ENCODE measurements at regions not wholly inside any gene's neighbourhood (a gene's known extent, or its start where the extent isn't known, plus 50 kb on each side); places are given as distances from the start of the nearest gene placed in this dataset.
"Not testable (repeated sequence)": the region's sequence is repeated elsewhere in the genome, so short reads cannot be mapped to it uniquely, and the experiment has no call there.

DNA sequence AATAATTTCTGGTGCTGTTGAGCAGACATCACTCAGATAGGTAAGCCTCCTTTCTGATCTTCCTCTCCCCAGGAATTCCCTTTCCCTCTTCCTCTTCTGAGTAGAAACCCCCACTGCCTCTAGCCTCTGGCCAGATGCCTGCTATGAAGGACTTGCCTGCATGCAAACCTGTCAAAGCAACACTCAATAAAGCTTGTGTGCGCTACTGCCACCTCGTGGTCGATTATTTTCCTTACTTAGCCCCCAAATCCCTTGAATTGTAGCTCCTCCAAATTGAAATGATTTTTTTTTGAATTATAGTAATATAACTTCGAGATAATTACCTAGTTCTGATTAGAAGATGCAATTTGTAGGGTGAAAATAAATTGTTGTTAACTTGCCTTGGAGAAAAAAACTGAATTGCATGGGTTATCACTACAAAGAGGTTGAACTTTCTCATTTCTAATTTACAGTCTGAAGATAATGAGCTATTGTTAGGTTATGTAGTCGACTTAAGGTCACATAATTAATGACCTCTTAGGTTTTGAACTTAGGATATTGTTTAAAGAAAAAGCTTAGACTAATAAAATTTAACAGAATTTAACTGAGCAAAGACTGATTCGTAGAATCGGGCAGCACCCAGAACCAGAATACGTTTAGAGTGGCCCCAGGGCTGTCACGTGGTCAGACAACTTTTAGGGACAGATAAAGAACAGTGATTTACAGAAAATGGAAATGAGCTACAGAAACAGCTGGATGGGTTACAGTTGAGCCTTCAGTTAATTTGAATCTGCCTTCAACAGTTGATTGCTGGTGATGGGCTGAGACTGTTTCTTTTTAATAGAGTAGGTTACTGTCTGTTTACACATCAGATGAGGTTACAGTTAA, 269.3 kb downstream of the ARPP21 start:
- Histone ChIP-seq H3K9me3 (ENCODE audit: control insufficient read depth, insufficient read depth, low read length) (no peaks in the 10 kb centered on the region), H3K27me3 (ENCODE audit: control insufficient read depth, insufficient read depth, low read length) (no peaks in the 10 kb centered on the region), H3K36me3 (ENCODE audit: control insufficient read depth, insufficient read depth, low read length) (no peaks in the 10 kb centered on the region), H3K4me1 (ENCODE audit: control insufficient read depth, insufficient read depth, low read length) (no peaks in the 10 kb centered on the region), H3K4me3 (ENCODE audit: low read length) (no peak overlapping the region), H3K27ac (ENCODE audit: low read length) (no peak overlapping the region)
- whole genome bisulfite sequencing (ENCODE audit: insufficient coverage, insufficient read length), result no CpG with 5 or more reads among the region's 9 CpGs
- DNase-seq (ENCODE audit: low read depth, low spot score), result peak; percentile 73

DNA sequence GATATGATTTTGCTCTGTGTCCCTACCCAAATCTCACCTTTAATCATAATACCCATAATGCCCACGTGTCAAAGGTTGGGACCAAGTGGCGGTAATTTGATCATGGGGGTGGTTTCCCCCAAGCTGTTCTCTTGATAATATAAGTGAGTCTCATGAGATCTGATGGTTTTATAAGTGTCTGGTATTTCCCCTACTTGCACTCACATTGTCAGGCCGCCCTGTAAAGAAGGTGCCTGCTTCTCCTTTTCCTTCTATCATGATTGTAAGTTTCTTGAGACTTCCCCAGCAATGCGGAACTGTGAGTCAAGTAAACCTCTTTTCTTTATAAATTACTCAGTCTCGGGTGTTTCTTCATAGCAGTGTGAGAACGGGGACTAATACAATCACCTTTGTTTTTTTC, 279.8 kb downstream of the ARPP21 start:
- H3K36me3 ChIP-seq (ENCODE audit: control insufficient read depth, insufficient read depth, low read length), result no peaks in the 10 kb centered on the region
- H3K4me3 ChIP-seq (ENCODE audit: low read length), result no peak overlapping the region
- WGBS (ENCODE audit: insufficient coverage, insufficient read length), result no CpG with 5 or more reads among the region's 6 CpGs
- H3K9me3 ChIP-seq (ENCODE audit: control insufficient read depth, insufficient read depth, low read length), result no peaks in the 10 kb centered on the region
- H3K27me3 ChIP-seq (ENCODE audit: control insufficient read depth, insufficient read depth, low read length), result no peaks in the 10 kb centered on the region
- H3K4me1 ChIP-seq (ENCODE audit: control insufficient read depth, insufficient read depth, low read length), result no peaks in the 10 kb centered on the region
- no peak overlapping the region for H3K27ac ChIP-seq (ENCODE audit: low read length)
- DNase-seq (ENCODE audit: low read depth, low spot score), result no peak

DNA sequence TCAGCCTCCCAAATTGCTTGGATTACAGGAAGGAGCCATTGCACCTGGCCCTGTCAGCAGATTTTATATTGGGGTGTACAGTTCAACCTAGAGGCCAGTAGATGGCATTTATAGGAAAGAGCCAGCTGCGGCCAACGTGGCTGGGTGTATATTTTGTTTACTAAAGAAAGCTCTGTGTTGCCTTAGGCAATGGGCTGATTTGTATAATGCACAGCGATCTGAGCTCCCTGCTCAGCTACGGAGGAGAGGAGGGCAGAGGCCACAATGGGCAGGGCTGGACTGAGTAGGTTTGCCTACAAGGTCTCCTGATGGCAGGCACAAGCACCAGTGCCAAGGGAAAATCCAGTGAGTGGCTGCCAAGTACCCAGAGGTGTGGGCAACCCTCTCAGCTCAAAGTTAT, 282.4 kb downstream of the ARPP21 start:
- H3K36me3 ChIP-seq (ENCODE audit: control insufficient read depth, insufficient read depth, low read length), result no peaks in the 10 kb centered on the region
- H3K27me3 ChIP-seq (ENCODE audit: control insufficient read depth, insufficient read depth, low read length), result no peaks in the 10 kb centered on the region
- no peak overlapping the region for H3K4me3 ChIP-seq (ENCODE audit: low read length)
- no peaks in the 10 kb centered on the region for H3K9me3 ChIP-seq (ENCODE audit: control insufficient read depth, insufficient read depth, low read length)
- no peak overlapping the region for H3K27ac ChIP-seq (ENCODE audit: low read length)
- no CpG with 5 or more reads among the region's 4 CpGs for WGBS (ENCODE audit: insufficient coverage, insufficient read length)
- H3K4me1 ChIP-seq (ENCODE audit: control insufficient read depth, insufficient read depth, low read length), result no peaks in the 10 kb centered on the region
- DNase-seq (ENCODE audit: low read depth, low spot score), result no peak

DNA sequence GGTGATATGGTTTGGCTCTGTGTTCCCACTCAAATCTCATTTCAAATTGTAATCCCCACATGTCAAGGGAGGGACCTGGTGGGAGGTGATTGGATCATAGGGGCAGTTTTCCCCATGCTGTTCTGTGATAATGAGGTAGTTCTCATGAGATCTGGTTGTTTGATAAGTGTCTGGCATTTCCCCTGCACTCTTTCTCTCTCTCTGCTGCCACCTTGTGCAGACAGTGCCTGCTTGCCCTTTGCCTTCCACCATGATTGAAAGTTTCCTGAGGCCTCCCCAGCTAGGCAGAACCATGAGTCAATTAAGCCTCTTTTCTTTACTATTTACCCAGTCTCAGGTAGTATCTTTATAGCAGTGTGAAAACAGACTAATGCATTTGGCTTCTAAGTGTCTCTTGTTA, 284.7 kb downstream of the ARPP21 start:
- peak; percentile 33 for DNase-seq (ENCODE audit: low read depth, low spot score)

DNA sequence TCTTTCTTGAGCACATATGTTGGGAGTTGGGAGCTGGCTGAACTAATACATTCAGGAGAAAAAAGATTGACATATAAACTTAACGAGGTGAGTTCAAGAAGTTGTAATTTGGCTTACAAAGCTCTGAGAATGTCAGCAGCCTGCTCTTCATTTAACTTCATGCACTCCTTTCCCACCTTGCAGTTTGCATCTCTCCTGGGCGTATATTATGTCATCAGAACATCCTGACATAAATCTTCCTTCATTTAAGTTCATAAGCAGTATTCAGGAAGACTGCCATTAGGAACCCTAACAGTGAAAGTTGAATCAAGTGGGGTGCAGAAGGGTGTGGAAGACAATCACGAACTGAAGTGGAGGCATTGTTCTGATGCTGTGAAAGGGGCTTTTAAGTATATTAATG, 288.1 kb downstream of the ARPP21 start:
- no peaks in the 10 kb centered on the region for H3K36me3 ChIP-seq (ENCODE audit: control insufficient read depth, insufficient read depth, low read length)
- no CpG with 5 or more reads among the region's 3 CpGs for WGBS (ENCODE audit: insufficient coverage, insufficient read length)
- no peaks in the 10 kb centered on the region for H3K9me3 ChIP-seq (ENCODE audit: control insufficient read depth, insufficient read depth, low read length)
- H3K4me1 ChIP-seq (ENCODE audit: control insufficient read depth, insufficient read depth, low read length), result no peaks in the 10 kb centered on the region
- H3K27ac ChIP-seq (ENCODE audit: low read length), result no peak overlapping the region
- DNase-seq (ENCODE audit: low read depth, low spot score), result no peak
- H3K27me3 ChIP-seq (ENCODE audit: control insufficient read depth, insufficient read depth, low read length), result no peaks in the 10 kb centered on the region
- H3K4me3 ChIP-seq (ENCODE audit: low read length), result no peak overlapping the region

More for the DNA sequence above, 284.7 kb downstream of the ARPP21 start:
- not testable (repeated sequence) for H3K27me3 ChIP-seq (ENCODE audit: control insufficient read depth, insufficient read depth, low read length); H3K4me1 ChIP-seq (ENCODE audit: control insufficient read depth, insufficient read depth, low read length); H3K4me3 ChIP-seq (ENCODE audit: low read length); H3K36me3 ChIP-seq (ENCODE audit: control insufficient read depth, insufficient read depth, low read length); H3K27ac ChIP-seq (ENCODE audit: low read length); H3K9me3 ChIP-seq (ENCODE audit: control insufficient read depth, insufficient read depth, low read length)

DNA sequence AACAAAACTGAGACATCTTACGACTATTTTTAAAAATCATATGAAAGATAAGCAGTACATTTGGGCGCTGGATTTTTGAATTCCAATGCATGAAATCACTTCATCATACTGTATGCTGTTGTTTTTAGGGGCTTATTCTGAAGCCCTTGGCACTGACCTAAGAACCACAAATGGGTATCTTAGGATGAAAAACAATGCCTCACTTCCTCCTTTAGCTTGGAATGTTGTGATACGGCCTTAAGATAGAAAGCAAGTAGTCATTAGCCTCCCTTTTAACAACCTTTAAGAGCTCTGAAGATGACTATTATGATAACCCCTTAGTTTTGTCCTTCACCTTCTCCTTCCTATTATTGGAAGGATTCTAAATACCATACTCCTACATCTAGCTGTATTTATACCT, 289.8 kb downstream of the ARPP21 start:
- Histone ChIP-seq H3K36me3 (ENCODE audit: control insufficient read depth, insufficient read depth, low read length) (no peaks in the 10 kb centered on the region), H3K4me1 (ENCODE audit: control insufficient read depth, insufficient read depth, low read length) (no peaks in the 10 kb centered on the region), H3K27me3 (ENCODE audit: control insufficient read depth, insufficient read depth, low read length) (no peaks in the 10 kb centered on the region), H3K4me3 (ENCODE audit: low read length) (no peak overlapping the region), H3K27ac (ENCODE audit: low read length) (no peak overlapping the region), H3K9me3 (ENCODE audit: control insufficient read depth, insufficient read depth, low read length) (no peaks in the 10 kb centered on the region)
- WGBS (ENCODE audit: insufficient coverage, insufficient read length), result no CpG with 5 or more reads among the region's 3 CpGs
- no peak for DNase-seq (ENCODE audit: low read depth, low spot score)

DNA sequence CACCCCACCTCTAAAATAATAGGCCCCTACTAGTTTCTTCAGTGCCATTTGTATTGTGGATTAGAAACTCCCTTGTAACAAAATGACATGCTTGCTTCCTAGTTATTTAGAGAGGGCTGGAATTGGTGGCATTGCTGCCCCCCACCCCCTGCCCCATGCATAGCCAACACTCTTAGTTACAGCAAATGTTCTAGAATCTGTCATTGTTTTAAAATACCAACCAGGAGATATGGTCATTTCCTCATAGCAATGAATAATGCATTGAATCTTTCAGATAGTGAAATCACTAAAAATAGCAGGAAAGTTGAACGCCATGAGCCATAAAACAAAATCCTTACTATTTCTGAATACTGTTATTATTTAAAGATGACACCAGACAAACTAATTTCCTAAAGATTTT, 292.5 kb downstream of the ARPP21 start:
- no peaks in the 10 kb centered on the region for H3K4me1 ChIP-seq (ENCODE audit: control insufficient read depth, insufficient read depth, low read length)
- no peaks in the 10 kb centered on the region for H3K27me3 ChIP-seq (ENCODE audit: control insufficient read depth, insufficient read depth, low read length)
- no peak for DNase-seq (ENCODE audit: low read depth, low spot score)
- no peaks in the 10 kb centered on the region for H3K36me3 ChIP-seq (ENCODE audit: control insufficient read depth, insufficient read depth, low read length)
- no peak overlapping the region for H3K27ac ChIP-seq (ENCODE audit: low read length)
- no CpG with 5 or more reads among the region's 1 CpG for WGBS (ENCODE audit: insufficient coverage, insufficient read length)
- no peak overlapping the region for H3K4me3 ChIP-seq (ENCODE audit: low read length)
- no peaks in the 10 kb centered on the region for H3K9me3 ChIP-seq (ENCODE audit: control insufficient read depth, insufficient read depth, low read length)

DNA sequence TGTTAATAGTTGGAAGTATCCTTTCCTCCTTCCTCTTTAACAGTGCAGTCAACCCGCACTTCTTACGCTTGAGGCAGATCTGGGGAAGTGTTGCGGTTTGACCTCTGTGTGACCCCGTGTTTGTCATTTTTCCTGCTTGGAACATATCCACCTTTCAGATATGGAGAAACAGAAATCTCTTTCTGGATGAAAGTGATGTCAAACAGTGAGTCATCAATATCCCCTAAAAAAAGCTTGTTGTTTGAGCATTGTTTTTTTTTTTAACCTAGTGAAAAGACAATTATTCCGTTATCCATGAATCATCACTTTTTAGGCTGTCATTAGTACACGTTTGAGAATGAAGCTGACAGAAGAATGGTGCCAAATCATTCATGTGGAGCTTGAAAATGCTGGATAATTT, 293.7 kb downstream of the ARPP21 start:
- no CpG with 5 or more reads among the region's 6 CpGs for WGBS (ENCODE audit: insufficient coverage, insufficient read length)
- no peak overlapping the region for H3K4me3 ChIP-seq (ENCODE audit: low read length)
- no peaks in the 10 kb centered on the region for H3K36me3 ChIP-seq (ENCODE audit: control insufficient read depth, insufficient read depth, low read length)
- DNase-seq (ENCODE audit: low read depth, low spot score), result no peak
- no peaks in the 10 kb centered on the region for H3K9me3 ChIP-seq (ENCODE audit: control insufficient read depth, insufficient read depth, low read length)
- H3K27ac ChIP-seq (ENCODE audit: low read length), result no peak overlapping the region
- H3K4me1 ChIP-seq (ENCODE audit: control insufficient read depth, insufficient read depth, low read length), result no peaks in the 10 kb centered on the region
- H3K27me3 ChIP-seq (ENCODE audit: control insufficient read depth, insufficient read depth, low read length), result no peaks in the 10 kb centered on the region

DNA sequence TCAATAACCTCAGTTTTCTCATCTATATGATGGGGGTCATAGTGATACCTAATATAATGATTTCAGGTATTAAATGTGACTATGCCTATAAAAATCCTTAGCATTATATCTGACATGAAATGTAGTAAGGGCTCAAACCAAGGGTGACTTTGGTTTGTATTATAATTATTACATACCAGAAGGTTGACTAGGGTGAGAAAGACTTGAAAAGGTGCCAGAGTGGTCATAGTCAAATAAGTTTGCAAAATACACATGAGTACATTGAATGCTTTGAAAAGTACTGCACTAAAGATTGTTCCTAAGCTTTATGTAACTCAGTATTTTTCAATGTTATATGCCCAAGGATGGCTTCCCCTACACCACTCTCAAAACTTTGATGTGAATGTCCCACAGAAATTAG, 297.2 kb downstream of the ARPP21 start:
- Histone ChIP-seq H3K27ac (ENCODE audit: low read length) (no peak overlapping the region), H3K9me3 (ENCODE audit: control insufficient read depth, insufficient read depth, low read length) (no peaks in the 10 kb centered on the region), H3K36me3 (ENCODE audit: control insufficient read depth, insufficient read depth, low read length) (no peaks in the 10 kb centered on the region), H3K27me3 (ENCODE audit: control insufficient read depth, insufficient read depth, low read length) (no peaks in the 10 kb centered on the region), H3K4me3 (ENCODE audit: low read length) (no peak overlapping the region), H3K4me1 (ENCODE audit: control insufficient read depth, insufficient read depth, low read length) (no peaks in the 10 kb centered on the region)
- no peak for DNase-seq (ENCODE audit: low read depth, low spot score)

DNA sequence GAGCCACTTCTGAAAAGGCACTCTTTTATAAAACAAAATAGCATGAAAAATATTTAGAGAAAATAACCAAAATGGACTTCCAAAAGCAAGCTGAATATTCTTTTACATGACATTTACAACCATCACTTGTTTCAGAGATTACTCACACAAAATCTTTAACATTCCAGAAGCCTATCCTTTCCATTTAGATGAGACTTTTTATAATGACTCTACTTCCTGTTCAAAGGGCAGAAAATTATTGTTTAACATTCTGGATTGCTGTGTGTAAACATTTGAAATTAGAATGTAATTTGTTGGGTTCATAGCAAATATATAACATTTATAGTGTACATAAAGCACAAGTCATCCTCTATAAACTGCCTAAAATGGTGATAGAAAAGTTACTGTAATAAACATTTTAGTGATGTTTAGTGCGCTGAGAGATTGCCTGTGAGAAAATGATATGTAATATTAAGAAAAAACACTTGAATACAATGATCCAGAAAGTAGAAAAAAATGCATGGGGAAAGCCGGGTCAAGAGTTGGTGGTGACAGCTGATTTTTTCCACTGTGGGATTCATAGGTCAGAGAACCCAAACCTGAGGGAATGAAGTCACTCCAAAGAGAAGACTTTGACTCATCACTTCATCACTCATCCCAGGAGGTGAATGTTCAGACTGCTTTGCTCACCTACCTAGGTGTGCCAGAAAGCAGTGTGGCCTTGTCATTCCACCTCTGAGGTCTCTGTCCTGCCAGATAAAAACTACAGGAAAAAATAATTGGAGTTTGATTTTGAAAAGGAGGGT, 305.8 kb downstream of the ARPP21 start:
- no peak overlapping the region for H3K27ac ChIP-seq (ENCODE audit: low read length)
- no CpG with 5 or more reads among the region's 2 CpGs for WGBS (ENCODE audit: insufficient coverage, insufficient read length)

More for the DNA sequence above, 305.8 kb downstream of the ARPP21 start:
- Histone ChIP-seq H3K9me3 (ENCODE audit: control insufficient read depth, insufficient read depth, low read length) (no peaks in the 10 kb centered on the region), H3K36me3 (ENCODE audit: control insufficient read depth, insufficient read depth, low read length) (no peaks in the 10 kb centered on the region), H3K27me3 (ENCODE audit: control insufficient read depth, insufficient read depth, low read length) (no peaks in the 10 kb centered on the region), H3K4me1 (ENCODE audit: control insufficient read depth, insufficient read depth, low read length) (no peaks in the 10 kb centered on the region), H3K4me3 (ENCODE audit: low read length) (no peak overlapping the region)
- no peak for DNase-seq (ENCODE audit: low read depth, low spot score)

Data from iPS DF 6.9 (cell line).